ENCODE measurements at regions not wholly inside any gene's neighbourhood (a gene's known extent, or its start where the extent isn't known, plus 50 kb on each side); places are given as distances from the start of the nearest gene placed in this dataset.

- TF ChIP-seq CTCF (optimal IDR thresholded peaks at IDR 0.05 in 1 of 3, IDR thresholded peaks at IDR 0.05 in 1 of 3, conservative IDR thresholded peaks at IDR 0.05 in 1 of 3; ENCODE audit: extremely low read depth in 1 of 3, insufficient read depth in 2 of 3, low read length in 3 of 3) (no peak), EZH2 (IDR thresholded peaks at IDR 0.05; ENCODE audit: low read length) (no peak)
These were observed 53.1 kb upstream of the MPDZ start for GRCh38 chr9:13332571-13332970.

All from keratinocyte (primary cell).